SK-N-MC (cell line): ENCODE measurements at regions not wholly inside any gene's neighbourhood (a gene's known extent, or its start where the extent isn't known, plus 50 kb on each side); places are given as distances from the start of the nearest gene placed in this dataset.

Experiments
- EZH2 ChIP-seq: fragments of 200-600 bp; sonication (generic); IDR thresholded peaks from one replicate; pipeline ENCODE4 v1.6.1; 2017; ENCODE audit warnings: antibody characterized with exemption
- FOXP2 ChIP-seq: optimal IDR thresholded peaks from 2 replicates; pipeline ENCODE3; 2011; ENCODE audit warnings: mild to moderate bottlenecking, moderate library complexity; ENCODE audit not compliant: insufficient read depth; ENCODE audit errors: extremely low read length, control extremely low read depth
- POLR2AphosphoS5 ChIP-seq: IDR thresholded peaks from 2 replicates; pipeline ENCODE4 v1.6.1; 2012; ENCODE audit warnings: mild to moderate bottlenecking, low read depth, low read length, borderline replicate concordance

GRCh38 chrX:5084279-5084678 lies 1144.4 kb downstream of the NLGN4X start:
- TF ChIP-seq POLR2AphosphoS5 (no peak), EZH2 (no peak), FOXP2 (no peak)
